ENCODE measurements at regions not wholly inside any gene's neighbourhood (a gene's known extent, or its start where the extent isn't known, plus 50 kb on each side); places are given as distances from the start of the nearest gene placed in this dataset.

GRCh38 chr16:9268446-9268845, 177.0 kb downstream of the HAPSTR1 start:
- DNase-seq (ENCODE audit: low read depth, low spot score): no peak
- no peaks in the 10 kb centered on the region for H3K9me3 ChIP-seq (replicated peaks; ENCODE audit: control insufficient read depth, insufficient read depth, low read length)
- ChIA-PET CTCF (interaction anchor here (1.0 to 1.7 kb wide), 2 partner anchors 9 to 12 kb away, joined by 3 to 4 read pairs; no protein-coding TSS in a partner anchor), POLR2A (no interaction called here)
- dilution Hi-C loops (cut with MboI; ENCODE audit: extremely low pct_ligation_motif_present, low sequenced_read_pairs) (no loop called here), intact Hi-C loops (cut with micrococcal nuclease) (no loop called here)
- FAIRE-seq: no peak
- no peak overlapping the region for H3K9ac ChIP-seq (replicated peaks; ENCODE audit: extremely low read depth, insufficient read depth, low read length)
- no peaks in the 10 kb centered on the region for H3K27me3 ChIP-seq (ENCODE audit: control insufficient read depth in 2 of 2, insufficient read depth in 2 of 2, low read length in 2 of 2)
- no peaks in the 10 kb centered on the region for H3K9me1 ChIP-seq (replicated peaks; ENCODE audit: control insufficient read depth, extremely low read depth, insufficient read depth, low read length)
- BruUV-seq (replicated peaks): no TSS peak
- no peak overlapping the region for H3K4me2 ChIP-seq (ENCODE audit: insufficient read depth, low read length)
- H3K4me1 ChIP-seq (ENCODE audit: control insufficient read depth, extremely low read depth, insufficient read depth, low read length): no peaks in the 10 kb centered on the region
- TF ChIP-seq POLR2A (IDR thresholded peaks at IDR 0.05; ENCODE audit: low read depth, low read length) (no peak), MAX (IDR thresholded peaks at IDR 0.05; ENCODE audit: insufficient read depth, insufficient read length) (no peak), EZH2 (IDR thresholded peaks at IDR 0.05; ENCODE audit: borderline replicate concordance, low read depth, low read length, severe bottlenecking) (no peak), MYC (IDR thresholded peaks at IDR 0.05; ENCODE audit: low read depth, low read length) (no peak), CTCF (IDR thresholded peaks at IDR 0.05; ENCODE audit: extremely low read depth in 1 of 2, insufficient read depth in 1 of 2, low read depth in 1 of 2, low read length in 2 of 2) (no peak), FOS (IDR thresholded peaks at IDR 0.05; ENCODE audit: borderline replicate concordance, insufficient read depth, low read length) (no peak), JUN (IDR thresholded peaks at IDR 0.05; ENCODE audit: borderline replicate concordance, insufficient read depth, insufficient read length, low read depth) (no peak), GATA2 (IDR thresholded peaks at IDR 0.05; ENCODE audit: insufficient read depth, insufficient read length, low read depth, low read length) (no peak), POLR2AphosphoS5 (IDR thresholded peaks at IDR 0.05; ENCODE audit: insufficient read depth, low read depth, low read length) (no peak)
- H2AFZ ChIP-seq (ENCODE audit: low read depth, low read length): no peak overlapping the region
- no peak overlapping the region for H3K27ac ChIP-seq (ENCODE audit: insufficient read depth, low read depth, low read length)
- H3K4me3 ChIP-seq (replicated peaks in 1 of 3; ENCODE audit: insufficient read depth in 1 of 3, low read depth in 1 of 3, low read length in 3 of 3): no peak overlapping the region
- no peaks in the 10 kb centered on the region for H3K36me3 ChIP-seq (ENCODE audit: control insufficient read depth in 2 of 2, extremely low read depth in 1 of 2, insufficient read depth in 2 of 2, low read length in 2 of 2)
- no peaks in the 10 kb centered on the region for H4K20me1 ChIP-seq (replicated peaks; ENCODE audit: control insufficient read depth, extremely low read depth, insufficient read depth, low read length)
- H3K79me2 ChIP-seq (ENCODE audit: control insufficient read depth, insufficient read depth, low read length): no peaks in the 10 kb centered on the region
